Globus pallidus (tissue), 1 donor: ENCODE measurements at regions not wholly inside any gene's neighbourhood (a gene's known extent, or its start where the extent isn't known, plus 50 kb on each side); places are given as distances from the start of the nearest gene placed in this dataset.

ENCODE experiments used
- DNase-seq: peaks from one replicate; pipeline ENCODE4 v3.0.0-alpha.2; 2015; ENCODE audit warnings: low spot score

DNA sequence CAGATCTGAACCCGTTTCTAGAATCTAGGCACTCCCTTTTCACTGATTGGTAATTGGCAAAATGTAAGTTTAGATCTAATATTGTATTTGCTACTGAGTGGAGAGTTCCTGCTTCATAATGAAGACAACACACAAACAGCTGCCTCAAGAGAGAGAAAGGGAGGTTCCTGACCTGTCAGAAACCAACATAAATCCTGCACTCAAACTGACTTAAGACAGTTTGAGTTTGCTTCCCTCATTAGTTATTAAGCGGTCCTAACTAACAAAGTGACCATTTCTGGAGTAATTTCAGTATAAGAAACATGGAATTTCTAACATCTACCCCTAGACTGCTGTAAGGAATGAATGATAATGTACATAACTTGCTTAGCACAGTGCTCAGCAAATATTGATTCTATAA is 191.2 kb downstream of the METTL4 start:
- no peak for DNase-seq

DNA sequence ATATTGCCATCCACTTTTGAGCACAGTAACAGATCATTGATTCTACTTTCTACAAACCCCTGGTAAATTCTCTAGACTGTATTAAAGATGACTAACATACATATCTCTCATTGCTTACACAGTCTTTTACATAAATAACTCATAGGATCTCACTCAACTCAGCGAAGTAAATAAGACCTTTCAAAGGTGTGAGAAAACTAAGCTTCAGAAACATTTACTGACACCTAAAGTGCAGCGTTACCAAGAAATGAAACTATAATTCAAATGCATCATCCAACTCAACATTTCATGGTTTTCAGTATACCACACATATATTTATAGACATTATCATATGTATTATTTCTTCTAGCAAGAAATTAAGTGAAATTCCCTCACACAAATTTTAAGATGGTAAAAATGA is 189.8 kb downstream of the METTL4 start:
- no peak for DNase-seq

DNA sequence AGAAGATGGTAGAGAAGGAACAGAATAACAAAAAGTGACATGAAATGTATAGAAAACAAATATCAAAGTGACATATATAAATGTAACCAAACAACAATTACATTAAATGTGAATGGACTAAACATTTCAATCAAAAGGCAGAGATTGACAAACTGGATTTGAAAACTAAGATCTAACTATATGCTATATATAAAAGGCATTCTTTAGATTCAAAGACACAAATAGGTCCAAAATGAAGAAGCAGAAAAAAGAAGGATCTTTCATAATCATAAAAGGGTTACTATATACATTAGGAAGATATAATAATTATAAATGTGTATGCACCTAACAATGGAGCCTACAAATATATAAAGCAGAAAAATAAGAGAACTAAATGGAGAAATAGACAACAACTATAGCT is 183.7 kb downstream of the METTL4 start:
- no peak for DNase-seq

DNA sequence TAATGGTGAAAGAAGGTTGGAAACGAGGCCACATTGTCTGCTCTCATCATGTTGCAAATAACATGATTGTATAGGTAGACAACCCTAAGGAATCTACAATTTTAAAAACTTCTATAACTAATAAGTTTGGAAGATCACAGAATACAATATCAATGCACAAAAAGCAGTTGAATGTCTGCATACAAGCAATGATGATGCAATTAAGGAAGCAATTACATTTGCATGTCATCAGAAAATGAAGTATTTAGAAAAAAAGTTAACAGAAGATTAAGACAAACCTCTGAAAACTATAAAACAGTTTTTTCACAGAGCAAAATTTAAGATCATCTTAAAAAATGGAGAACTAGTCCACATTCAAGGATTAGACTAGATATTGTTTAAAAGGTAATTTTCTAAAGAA is 181.1 kb downstream of the METTL4 start:
- no peak for DNase-seq

DNA sequence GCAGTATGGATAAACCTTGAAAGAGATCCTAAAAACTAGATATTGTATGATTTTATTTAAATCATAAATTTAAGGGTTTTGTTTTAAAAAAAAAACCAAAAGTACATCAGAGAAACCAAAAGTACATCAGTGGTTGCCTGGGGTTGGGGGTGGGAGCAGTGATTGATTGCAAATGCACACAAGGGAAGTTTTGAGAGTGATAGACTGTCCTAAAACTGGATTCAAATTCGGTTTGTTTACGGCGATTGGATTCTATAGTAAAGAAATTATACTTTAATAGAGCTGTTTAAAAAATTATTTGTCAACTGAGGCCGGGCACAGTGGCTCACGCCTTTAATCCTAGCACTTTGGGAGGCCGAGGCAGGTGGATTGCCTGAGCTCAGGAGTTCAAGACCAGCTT is 179.8 kb downstream of the METTL4 start:
- no peak for DNase-seq

DNA sequence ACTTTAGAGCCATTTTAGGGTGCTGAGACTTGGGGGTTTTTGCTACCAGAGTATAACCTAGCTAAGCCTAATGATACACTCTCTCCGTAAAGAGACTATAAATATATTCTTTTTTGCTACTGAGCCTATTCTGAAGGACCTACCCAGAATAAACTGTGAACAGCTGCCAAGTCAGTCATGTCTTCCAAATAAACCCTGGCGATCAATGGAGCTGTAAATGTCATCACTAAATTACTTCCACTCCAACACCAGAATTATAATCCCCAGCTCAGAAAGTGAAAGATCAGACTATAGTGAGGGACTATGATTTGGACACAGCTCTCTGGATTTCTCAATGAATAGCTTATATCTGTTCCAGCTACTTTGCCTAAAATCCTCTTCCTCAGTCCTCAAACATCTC is 178.9 kb downstream of the METTL4 start:
- no peak for DNase-seq

DNA sequence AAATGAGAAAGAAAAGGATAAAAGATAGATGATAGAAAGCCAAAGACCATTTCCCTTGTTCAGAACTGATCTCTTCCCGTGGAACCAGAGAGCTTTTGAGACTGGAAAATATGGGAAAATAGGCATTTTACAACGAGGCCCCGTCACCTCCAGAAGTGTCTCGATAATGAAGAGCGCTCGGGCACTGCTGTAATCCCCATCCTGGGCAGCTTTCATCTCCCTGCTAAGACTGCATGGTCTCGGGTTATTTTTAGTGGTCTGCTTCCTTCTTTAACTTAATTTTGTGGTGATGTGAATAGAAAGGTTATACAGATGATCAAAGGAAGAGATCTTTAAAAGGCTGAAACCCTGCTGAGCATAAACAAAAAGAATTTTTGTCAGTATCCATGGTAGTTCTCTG is 176.6 kb downstream of the METTL4 start:
- DNase-seq: no peak

DNA sequence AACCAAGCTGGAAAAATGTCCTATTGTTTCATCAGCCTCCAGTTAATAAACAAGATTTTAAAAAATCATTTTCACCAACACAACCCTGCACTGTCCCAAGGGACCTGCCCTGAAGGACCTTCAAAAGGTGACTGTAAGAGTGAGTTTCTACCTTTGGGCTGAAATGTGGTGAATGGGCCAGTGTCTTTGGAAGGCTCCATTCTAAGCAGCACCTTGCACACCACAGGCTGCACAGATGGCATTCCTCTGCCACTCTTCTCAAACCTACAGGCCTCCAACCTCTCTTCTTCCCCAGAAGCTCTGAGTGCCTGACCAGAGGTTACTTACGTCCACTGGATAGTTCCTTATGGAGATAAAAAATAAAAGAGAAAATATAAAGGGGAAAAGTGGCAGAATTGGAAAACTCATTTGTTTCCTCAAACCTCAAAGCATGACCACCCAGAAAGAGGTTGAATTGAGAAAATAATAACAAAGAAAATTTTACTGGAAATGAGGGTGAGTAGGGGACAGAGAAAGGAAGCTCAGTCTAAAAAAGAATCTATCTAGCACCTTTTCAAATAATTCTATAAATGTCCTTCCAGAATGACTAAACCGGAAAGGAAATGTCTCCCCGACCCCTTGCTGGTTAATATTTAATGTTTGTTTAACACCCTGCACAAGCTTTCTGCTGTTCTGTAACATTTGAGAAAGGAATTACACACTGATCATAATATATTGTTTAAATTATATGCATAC is 175.7 kb downstream of the METTL4 start:
- DNase-seq: no peak

DNA sequence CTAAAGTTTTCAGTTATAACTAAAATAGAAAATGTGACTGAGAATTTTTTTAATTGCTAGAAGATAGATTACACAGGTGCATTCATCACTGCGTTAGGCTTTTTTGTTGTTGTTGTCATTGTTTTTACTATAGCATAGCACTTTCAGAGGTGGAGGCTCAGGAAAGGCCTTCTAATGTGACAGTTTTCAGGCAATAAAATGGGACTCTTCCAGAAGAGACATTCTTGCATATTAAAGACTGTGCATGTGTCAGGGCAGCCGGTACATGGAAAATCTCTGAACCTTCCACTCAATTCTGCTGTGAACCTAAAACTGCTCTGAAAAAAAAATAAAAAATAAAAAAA is 175.2 kb downstream of the METTL4 start:
- DNase-seq: no peak

DNA sequence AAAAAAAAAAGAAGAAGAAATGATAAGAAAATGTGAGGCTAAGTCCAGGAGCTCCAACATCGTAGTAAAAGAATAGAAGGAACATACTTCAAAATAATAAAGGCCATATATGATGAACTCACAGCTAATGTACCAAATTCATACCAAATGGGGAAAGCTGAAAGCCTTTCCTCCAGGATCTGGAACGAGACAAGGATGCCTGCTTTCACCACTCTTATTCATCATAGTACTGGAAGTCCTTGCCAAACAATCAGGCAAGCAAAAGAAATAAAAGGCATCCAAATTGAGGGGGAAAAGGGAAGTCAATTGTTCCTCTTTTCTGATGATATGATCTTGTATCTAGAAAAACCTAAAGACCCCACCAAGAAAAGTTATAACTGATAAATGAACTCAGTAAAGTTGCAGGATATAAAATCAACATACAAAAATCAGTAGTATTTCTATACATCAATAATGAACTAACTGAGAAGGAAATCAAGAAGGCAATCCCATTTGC is 170.6 kb downstream of the METTL4 start:
- DNase-seq: no peak

DNA sequence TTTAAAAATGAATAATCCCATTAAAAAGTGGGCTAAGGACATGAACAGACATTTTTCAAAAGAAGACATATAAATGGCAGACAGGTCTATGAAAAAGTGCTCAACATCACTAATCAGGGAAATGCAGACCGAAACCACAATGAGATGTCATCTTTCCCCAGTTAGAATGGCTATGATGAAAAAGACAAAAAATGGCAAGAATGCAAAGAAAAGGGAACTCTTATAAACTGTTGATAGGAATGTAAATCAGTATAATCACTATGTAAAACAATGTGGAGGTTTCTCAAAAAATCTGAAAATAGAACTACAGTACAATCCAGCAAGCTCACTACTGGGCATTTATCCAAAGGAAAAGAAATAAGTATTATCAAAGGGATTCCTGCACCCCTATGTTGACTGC is 169.2 kb downstream of the METTL4 start:
- no peak for DNase-seq

DNA sequence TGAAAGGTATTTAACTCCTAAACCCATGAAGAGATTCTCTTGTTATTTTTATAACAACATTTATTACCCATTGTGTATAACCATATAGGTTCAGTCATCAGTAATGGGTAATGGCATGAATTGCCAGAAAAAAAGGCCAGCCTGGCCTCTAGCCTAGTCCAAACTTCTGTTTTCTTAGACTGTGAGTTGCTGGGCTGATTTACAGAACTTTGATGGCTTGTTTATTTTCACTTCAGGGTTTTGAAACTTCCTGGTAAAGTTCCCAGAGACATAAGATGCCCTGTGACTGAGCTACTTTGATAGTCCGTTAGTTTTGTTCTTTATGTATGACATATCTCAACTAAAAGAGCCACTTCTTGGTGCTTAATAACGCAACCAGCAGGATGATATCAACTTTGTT is 164.8 kb downstream of the METTL4 start:
- peak; percentile 3 for DNase-seq

DNA sequence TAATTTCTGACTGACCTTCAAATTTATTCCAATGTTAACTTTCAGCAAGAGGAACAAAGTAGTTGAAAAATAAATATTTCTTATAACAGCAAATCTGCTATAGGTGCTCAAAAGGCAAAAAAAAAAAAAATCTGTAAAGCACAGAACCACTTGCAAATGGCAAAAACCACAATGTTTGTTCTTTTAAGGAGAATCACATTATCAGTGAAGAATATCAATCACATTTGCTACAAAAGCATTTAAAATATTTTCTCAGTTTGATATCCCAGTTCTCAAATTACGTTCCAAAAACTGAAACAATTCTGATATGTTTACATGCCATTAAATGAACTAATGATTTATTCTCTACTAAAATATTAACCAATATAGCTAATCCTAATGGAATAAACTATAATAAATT is 163.3 kb downstream of the METTL4 start:
- DNase-seq: no peak

DNA sequence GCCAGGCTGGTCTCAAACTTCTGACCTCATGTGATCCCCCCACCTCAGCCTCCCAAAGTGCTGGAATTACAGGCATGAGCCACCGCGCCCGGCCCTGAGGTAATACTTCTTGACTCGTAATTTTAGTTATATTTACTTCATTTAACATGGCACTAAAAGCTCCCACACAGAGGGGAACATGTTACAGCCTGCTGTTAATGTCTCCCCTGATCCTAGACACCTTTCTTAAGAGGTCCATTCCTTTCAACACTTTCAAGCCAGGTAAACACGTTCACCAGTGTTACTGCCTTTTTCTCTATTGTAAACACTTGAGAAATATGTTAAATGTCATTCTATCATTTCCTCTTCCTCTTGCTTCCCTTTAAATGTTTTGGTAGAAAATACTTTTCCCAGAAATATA is 161.4 kb downstream of the METTL4 start:
- DNase-seq: no peak

DNA sequence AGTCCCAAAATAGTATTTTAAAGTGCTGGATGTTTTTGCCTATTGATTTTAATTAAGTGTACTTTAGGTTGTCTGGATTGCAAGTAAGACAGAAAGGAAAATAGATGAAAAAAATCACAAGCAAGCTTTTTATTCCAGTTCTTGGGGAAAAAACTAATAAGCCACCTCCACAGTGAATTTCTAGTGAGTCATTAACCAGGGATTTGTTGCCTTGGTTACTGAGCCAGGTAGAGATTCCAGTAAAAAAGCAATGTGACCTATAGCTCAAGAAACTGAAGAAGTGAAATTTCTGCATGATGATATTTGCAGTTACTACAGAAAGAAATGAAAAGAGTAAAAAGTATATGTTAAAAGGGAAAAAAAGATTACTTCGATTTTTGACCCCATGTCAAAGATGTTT is 160.6 kb downstream of the METTL4 start:
- no peak for DNase-seq

DNA sequence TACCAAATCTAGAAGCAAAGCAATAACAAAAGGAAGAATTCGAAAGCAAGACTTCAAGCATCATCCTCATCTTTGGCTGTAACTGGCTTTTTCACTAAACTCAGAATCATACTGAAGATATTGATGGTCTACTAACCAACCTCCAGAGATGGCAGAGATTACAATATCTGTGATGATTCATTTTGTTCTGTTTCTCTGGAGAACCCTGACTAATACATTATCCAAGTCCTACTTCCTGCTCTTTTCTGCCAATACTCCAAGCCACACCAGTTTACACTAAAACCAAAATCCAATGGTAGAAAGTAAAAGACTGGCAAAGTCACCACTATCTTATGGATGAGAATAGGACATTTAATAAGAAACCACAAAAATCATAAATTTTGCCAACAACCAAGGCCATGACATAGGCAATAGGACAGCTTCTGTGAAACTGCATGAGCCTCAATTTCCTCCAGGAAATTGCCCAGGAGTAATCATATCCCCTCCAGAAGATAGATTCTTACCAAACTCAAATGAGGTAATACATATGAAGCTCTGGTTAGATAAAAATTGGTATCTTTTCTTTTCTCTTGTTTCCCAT is 159.8 kb downstream of the METTL4 start:
- no peak for DNase-seq

DNA sequence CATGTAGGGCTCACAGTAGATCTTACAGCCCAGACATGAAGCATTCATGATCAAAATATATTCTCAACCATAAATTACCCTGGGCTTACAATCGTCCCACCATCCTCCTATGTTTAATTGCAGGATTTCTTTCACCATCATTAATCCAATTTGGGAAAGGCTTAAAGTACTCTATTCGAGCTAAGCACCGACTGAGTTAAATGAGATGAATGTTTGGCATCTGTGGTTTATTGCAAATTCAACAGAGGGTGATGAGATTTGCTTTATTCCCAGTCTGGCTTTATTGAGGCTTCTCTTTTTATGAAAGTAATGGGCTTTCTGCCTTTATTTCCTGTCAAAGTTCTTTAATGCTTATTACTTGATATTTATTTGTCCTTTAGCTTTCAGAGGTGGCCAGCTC is 159.0 kb downstream of the METTL4 start:
- DNase-seq: no peak

DNA sequence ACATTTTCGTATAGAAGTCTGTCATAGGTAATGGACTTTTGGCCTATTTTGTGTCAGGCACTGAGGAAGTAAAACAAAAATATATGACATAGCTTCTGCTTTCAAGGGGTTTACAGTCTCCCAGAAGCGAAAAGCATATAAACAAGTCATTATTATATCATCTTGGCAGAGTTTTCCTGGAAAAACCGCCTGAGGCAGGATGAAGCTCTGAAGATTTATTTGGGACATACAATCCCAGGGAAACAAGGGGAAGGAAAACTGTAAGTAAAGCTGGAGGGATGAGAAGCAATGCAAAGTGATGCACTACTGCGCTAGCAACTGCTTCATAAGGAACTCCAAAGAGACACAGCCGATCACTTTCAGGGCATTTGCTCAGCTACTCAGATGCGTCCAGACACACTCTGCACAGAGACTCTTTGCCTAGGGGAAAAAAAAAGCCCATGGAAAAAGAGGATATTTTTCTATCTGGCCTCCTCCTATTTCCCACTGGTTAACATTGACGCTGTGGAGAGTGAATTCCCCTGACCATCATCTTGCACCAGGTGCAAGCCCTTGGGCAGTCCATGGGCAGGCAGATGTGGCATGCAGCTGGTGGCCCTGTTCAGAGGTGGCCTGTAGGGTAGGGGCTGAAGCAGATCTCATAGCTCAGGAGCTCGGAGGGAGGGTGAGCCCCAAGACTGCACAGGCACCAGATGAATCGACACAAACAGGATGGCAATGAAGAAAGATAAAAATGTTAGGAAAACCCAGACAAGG is 158.1 kb downstream of the METTL4 start:
- no peak for DNase-seq

DNA sequence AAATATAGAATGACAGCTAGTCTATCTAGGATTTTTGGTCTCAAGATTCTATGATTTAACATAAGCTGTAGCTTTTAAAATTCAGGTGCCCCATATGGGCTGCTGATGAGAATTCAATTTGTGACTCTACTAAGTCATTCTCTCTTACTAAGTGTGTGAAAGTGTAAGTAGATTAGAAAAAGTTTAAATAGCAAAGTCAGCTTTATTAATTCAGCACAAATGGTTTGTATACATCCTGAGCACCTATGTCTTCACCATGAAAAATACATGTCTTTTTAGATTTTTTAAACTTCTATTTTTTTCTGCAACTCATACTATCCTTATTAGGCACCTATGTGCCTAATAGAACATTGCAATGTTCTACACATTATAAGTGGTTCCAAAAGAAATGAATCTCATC is 157.1 kb downstream of the METTL4 start:
- no peak for DNase-seq

DNA sequence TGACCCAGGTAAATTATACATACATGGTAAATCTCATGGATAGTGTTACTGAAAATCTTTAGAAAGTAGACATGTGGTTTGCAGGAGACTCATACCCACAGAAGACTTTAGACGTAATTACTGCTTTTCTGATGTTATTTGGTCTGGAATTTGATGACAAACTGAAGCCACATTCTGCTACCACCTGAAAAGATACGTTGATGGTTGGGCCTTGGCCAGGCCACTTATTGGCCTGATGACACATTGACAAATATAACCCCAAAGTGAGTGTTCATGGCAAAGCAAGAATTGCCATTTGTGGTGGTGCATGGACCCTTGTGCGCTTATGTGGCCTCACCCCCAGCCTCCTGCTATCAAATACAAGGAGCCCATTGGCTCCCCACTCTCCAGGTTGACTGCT is 155.6 kb downstream of the METTL4 start:
- no peak for DNase-seq

DNA sequence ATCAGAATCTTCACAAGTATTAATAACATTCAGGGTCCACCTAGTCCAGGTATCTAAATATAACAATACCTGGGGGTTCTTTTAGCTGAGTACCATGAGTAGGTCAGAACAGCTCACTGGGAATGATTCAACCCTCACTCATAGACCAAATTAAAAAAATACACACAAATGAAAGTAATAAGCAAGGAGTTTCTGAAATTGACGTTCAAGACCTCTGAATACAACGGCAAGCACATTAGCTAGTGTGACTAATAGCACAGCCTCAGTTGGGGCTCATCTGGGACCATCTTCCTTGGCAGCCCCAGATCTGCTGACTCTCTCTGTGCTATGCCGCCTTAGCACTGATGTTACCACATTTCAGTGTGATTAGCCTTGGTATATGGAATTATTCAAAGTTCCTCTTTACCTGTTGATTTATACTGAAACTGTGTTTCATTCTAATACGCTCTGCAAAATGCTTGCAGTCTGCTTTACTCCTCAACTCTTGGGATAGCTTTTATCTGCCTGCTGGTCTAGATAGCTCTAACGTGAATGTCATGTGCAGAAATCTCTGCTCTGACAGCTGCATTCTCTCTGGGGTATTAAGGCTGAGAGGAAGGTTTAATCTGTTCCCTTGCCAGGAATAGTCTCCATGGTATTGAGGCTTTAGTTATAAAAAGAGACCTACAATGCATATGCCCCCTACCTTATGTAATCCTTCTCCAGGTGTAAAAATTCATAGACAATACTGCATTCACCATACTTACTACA is 153.3 kb downstream of the METTL4 start:
- DNase-seq: no peak

DNA sequence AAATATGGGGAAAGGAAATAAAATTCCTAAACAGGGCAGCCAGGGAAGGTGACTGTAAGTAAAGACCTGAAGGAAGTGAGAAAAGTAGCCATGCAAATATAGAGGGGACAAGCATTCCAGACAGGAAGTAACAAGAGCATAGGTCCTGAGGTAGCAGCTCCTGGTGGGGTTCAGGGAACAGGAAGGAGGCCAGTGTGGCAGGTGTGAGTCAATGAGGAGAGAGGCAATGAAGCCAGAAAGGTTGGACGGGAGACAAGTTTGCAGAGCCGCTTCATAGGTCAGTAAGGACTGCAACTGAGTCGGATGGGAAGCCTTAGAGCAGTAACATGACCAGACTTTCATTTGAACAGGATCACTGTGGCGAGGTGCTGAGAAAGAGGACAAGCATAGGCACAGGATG is 150.9 kb downstream of the METTL4 start:
- no peak for DNase-seq

DNA sequence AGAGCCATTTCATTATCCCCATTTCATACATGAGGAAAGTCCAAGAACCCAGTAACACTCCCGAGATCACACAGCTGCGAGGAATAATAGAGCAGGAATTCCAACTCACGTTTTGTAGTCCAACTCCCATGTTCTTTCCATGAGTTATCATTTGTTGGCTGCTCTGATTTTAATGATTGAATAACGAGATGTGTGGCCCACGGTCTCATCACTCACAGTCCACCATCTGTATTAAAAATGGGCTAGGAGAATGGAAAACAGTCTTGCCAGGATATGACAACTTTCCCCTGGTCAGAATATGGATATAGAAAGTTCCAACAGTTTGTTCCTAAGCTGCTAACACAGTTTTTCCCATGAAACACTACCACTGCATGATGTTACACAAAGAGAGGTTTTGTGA is 147.5 kb downstream of the METTL4 start:
- no peak for DNase-seq
